ENCODE measurements at regions not wholly inside any gene's neighbourhood (a gene's known extent, or its start where the extent isn't known, plus 50 kb on each side); places are given as distances from the start of the nearest gene placed in this dataset.

DNA sequence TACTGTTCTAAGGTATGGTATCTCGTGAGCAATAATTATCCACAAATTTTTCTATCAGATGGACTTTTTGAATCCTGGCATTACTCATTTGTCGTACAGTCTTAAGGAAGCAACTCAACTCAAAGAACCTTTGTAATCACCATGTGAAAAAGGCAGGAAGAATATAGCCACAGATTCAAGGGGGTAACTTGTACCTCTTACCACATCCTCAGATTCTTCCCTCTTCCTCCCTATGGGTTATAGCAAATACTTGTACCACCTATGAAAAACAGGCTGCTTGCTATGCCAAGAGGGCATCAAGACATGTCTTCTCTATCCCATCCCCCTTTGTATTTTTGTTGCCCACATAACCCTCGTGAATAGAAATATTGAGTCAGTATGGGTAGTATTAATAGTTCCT is 616.6 kb upstream of the USP24 start:
- TF ChIP-seq, protein P1, sequence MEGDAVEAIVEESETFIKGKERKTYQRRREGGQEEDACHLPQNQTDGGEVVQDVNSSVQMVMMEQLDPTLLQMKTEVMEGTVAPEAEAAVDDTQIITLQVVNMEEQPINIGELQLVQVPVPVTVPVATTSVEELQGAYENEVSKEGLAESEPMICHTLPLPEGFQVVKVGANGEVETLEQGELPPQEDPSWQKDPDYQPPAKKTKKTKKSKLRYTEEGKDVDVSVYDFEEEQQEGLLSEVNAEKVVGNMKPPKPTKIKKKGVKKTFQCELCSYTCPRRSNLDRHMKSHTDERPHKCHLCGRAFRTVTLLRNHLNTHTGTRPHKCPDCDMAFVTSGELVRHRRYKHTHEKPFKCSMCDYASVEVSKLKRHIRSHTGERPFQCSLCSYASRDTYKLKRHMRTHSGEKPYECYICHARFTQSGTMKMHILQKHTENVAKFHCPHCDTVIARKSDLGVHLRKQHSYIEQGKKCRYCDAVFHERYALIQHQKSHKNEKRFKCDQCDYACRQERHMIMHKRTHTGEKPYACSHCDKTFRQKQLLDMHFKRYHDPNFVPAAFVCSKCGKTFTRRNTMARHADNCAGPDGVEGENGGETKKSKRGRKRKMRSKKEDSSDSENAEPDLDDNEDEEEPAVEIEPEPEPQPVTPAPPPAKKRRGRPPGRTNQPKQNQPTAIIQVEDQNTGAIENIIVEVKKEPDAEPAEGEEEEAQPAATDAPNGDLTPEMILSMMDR (IDR thresholded peaks at IDR 0.05) = no peak
- no peak for TF ChIP-seq POLR2A (IDR thresholded peaks at IDR 0.05)

All from testis (tissue), 2 donors.